Epithelial cell of esophagus (primary cell): ENCODE measurements at regions not wholly inside any gene's neighbourhood (a gene's known extent, or its start where the extent isn't known, plus 50 kb on each side); places are given as distances from the start of the nearest gene placed in this dataset.

Source experiments
- DNase-seq: peaks from one replicate; pipeline ENCODE4 v3.0.0; 2010; ENCODE audit warnings: low read depth
- H3K4me3 ChIP-seq: 2 replicates; pipeline ENCODE4 v1.5.1; 2011; ENCODE audit warnings: mild to moderate bottlenecking, low read length, control low read depth
- TF ChIP-seq, protein P1 (sequence below): IDR thresholded peaks from 2 replicates; pipeline ENCODE4 v1.5.1; 2011; ENCODE audit warnings: low read depth, mild to moderate bottlenecking, low read length, control low read depth, inconsistent platforms; ENCODE audit not compliant: insufficient read depth; ENCODE audit errors: missing control alignments

DNA sequence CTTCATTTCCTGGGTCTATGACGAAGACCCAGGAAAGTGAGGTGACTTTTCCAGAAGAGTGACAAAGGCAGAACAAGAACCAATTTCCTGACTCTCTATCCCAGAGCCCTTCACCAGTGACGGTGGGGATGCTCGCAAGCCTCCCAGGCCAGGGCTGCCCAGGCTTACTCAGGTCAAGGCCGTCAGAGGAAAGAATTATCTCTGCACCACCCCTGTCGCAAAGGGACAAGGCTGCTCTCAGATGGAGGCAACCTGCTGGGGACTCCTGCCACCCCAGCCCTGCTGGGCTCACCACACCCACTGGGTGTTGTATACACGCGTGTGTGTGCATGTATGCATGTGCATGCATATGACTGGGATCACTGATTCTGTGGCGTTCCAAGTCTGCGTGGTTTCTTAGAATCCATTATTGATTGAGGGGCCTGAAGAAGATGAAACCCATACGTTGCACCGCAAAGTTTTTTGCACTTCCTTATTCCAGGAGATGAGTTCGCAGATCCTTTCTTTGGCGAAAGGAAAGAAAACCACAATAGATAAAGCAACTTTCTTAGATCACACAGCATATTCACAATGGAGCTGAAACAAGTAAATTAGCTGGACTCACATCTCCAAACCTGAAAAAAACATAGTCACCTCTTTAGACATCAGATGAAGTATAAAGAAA lies 255.8 kb downstream of the RHOU start:
- DNase-seq = no peak
- H3K4me3 ChIP-seq = no peak overlapping the region

DNA sequence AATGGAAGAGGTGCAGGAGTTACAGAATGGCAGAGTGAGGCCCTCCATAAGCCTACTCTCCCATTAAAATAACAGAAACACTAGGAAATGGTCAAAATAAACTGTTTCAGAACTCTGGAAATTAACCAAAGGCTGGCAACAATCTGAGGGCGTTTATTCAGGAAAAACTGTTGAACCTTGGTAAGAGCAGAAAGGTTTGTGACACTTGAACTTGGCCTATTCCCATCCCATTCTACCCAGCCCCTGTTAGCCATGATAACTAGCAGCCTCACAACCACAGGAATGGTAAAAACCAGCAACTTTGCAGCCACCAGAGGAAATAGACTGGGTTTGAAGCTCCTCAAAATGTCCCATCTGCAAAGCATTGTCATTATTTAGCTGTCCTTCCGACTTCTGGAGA lies 256.8 kb downstream of the RHOU start:
- H3K4me3 ChIP-seq = no peak overlapping the region
- TF ChIP-seq, protein P1, sequence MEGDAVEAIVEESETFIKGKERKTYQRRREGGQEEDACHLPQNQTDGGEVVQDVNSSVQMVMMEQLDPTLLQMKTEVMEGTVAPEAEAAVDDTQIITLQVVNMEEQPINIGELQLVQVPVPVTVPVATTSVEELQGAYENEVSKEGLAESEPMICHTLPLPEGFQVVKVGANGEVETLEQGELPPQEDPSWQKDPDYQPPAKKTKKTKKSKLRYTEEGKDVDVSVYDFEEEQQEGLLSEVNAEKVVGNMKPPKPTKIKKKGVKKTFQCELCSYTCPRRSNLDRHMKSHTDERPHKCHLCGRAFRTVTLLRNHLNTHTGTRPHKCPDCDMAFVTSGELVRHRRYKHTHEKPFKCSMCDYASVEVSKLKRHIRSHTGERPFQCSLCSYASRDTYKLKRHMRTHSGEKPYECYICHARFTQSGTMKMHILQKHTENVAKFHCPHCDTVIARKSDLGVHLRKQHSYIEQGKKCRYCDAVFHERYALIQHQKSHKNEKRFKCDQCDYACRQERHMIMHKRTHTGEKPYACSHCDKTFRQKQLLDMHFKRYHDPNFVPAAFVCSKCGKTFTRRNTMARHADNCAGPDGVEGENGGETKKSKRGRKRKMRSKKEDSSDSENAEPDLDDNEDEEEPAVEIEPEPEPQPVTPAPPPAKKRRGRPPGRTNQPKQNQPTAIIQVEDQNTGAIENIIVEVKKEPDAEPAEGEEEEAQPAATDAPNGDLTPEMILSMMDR = no peak
- no peak for DNase-seq

More for the DNA sequence above, 255.8 kb downstream of the RHOU start:
- TF ChIP-seq, protein P1 = no peak

DNA sequence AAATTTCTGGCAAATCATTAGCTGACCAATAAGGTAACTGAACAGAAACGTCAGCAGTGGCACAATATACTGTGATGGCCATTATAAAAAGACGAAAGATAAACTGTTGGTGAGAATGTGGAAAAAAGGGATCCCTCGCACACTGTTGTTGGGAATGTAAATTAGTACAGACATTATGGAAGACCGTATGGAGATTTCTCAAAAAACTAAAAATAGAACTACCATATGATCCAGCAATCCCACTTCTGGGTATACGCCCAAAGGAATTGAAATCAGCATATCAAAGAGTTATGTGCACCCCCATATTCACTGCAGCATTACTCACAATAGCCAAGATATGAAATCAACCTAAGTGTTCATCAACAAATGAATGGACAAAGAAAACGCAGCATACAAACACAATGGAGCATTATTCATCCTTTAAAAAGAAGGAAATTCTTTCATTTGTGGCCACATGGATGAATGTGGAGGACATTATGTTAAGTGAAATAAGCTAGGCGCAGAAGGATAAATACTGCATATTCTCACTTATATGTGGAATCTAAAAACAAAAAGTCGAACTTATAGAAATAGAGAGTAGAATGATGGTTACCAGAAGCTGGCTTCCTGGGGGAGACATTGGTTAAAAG lies 257.7 kb downstream of the RHOU start:
- TF ChIP-seq, protein P1 = no peak
- DNase-seq = no peak
- no peak overlapping the region for H3K4me3 ChIP-seq

DNA sequence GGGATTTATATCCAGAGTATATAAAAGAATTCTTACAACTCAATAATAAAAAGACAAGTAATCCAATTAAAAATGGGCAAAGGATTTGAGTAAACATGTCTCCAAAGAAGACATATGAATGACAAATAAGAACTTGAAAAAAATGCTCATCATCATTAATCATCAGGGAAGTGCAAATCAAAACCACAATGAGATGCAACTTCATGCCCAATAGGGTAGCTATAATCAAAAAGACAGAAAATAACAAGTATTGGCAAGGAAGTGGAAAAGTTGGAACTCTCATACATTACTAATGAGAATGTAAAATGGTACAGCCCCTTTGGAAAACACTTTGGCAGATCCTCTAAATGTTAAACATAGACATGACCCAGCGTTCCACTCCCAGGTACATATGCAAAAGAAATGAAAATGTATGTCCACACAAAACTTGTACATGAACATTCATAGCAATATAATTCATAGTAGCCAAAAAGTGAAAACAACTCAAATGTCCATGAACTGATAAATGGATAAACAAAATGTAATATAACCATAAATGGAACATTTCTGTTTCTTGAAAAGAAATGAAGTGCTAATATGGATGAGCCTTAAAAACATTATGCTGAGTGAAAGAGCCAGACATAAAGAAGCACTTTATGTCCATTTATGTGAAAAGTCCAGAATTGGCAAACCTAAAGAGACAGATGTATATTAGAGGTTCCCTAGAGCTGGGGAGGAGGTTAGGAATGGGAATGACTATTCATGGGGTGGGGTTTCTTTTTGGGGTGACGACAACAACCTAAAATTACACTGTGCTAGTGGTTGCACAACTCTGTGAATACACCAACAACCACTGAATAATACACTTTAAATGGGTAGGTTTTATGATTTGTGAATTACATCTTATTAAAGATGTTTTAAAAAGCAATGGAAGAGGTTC lies 259.7 kb downstream of the RHOU start:
- H3K4me3 ChIP-seq = no peak overlapping the region
- TF ChIP-seq, protein P1 = no peak
- peak; percentile 8 for DNase-seq

DNA sequence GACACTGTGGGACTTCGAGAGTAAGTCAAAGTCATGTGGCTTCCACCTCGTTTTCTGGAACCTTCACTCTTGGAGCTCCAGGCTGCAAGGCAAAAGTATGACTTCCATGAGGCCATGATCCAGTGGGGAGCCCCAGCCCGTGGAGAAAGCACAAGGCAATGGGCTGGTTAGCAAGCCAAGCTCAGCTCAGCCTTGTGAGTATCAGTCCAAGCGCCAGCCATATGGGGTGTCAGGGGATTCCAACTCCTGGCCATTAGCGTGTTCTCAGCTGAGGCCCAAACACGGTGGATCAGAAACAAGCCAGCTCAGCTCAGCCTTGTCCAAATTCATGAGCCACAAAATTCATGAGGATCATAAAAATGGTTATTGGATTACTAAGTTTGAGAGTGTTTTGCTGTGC lies 261.0 kb downstream of the RHOU start:
- H3K4me3 ChIP-seq = no peak overlapping the region
- TF ChIP-seq, protein P1 = no peak
- no peak for DNase-seq

DNA sequence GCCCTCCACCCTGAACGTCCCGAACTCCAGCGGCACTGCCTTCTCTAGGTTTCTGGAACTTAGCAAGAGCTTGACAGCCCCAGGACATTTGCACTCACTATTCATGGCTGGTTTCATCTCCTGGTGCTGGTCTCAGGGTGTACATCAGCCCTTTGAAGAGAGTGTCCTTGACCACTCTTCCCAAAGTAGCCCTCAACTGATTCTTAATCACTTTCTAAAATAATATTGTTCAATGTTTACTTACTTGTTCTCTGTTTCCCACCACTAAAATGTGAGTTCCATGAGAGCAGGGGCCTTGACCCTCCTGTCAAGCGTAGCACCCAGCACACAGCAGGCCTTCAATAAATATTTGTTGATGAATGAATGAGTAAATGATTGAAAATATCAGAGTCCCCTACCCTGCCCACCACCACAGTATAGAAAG lies 262.5 kb downstream of the RHOU start:
- no peak for DNase-seq
- H3K4me3 ChIP-seq = no peak overlapping the region
- TF ChIP-seq, protein P1 = no peak
